ENCODE measurements at regions not wholly inside any gene's neighbourhood (a gene's known extent, or its start where the extent isn't known, plus 50 kb on each side); places are given as distances from the start of the nearest gene placed in this dataset.

GRCh38 chr5:155293605-155294178, 280.1 kb downstream of the KIF4B start:
- TF ChIP-seq CTCF (IDR thresholded peaks at IDR 0.05; ENCODE audit: borderline replicate concordance, extremely low read depth, low read length, poor library complexity, severe bottlenecking) (no peak), EZH2 (IDR thresholded peaks at IDR 0.05; ENCODE audit: borderline replicate concordance, low read depth, low read length, severe bottlenecking) (no peak)

Measured in DND-41 (cell line).